HG03558 (cell line): ENCODE measurements at regions not wholly inside any gene's neighbourhood (a gene's known extent, or its start where the extent isn't known, plus 50 kb on each side); places are given as distances from the start of the nearest gene placed in this dataset.

Source experiments
- ATAC-seq: cut with Tn5 transposase; IDR thresholded peaks from one replicate; pipeline ENCODE4 v1.9.1; 2021; ENCODE audit warnings: moderate number of reproducible peaks; ENCODE audit not compliant: unreplicated experiment; ENCODE audit errors: extremely low read depth

DNA sequence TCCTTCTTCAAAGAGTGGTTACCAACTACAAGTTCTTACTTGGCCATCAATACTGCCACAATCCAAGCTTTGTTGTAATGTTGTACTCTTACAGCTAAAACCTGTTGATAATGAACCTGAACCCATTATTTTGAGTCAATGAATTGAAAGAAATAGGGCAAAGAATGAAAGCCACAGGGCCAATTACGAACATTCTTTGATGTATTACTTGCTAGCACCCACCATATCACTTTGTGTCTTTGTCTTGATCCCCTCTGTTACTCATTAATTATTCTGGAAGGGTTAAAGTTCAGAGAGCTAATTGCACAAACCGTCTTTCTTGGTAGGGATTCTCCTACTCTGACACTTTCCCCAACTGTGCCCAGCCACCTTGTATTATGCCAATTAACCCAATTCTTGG is 53.2 kb upstream of the TFEC start:
- no peak for ATAC-seq

DNA sequence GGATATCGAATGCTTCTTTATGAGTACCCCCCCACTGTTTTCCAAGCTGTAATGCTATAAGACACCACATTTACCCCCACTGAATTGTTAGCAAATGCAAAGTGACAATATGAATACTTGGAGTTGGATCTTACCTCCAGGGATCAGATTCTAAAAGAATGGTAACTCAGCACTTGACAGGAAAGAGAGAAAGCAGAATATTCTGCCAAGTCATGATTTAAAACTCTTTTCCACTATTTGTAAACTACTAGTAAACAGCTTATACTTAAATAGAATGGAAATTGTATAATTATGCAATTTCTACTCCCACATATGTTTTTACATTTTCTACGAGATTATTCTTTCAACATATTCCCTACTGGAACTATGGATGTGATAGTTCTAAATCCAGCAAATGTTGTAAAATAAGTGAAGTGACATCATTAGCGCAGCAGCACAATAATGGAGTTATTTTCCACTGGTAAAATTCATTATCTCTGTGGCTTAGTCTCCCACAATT is 56.0 kb upstream of the TFEC start:
- ATAC-seq, result no peak

DNA sequence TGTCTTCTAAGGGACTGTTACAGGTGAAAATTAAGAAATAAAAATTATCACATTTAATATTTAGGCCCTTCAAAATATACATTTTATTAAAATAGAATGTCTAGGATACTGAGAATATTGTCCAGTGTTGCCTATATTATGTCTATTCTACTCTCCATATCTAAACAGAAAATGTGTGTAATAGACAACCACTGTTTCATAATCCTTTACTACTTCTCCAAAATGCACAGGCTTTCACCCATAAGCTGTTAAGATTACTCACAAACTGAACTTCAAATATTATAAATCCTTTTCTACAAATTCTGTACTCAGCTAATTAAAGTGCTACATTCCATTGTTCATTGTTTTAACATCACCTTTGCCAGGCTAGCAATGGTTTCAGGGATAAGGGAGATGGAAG is 56.7 kb upstream of the TFEC start:
- no peak for ATAC-seq

GRCh38 chr7:116087984-116088383 is 57.4 kb upstream of the TFEC start:
- no peak for ATAC-seq

- ATAC-seq, result no peak
Measured at GRCh38 chr7:116089293-116089692, 58.7 kb upstream of the TFEC start.

- no peak for ATAC-seq
Measured at GRCh38 chr7:116093516-116094301, 63.1 kb upstream of the TFEC start.

DNA sequence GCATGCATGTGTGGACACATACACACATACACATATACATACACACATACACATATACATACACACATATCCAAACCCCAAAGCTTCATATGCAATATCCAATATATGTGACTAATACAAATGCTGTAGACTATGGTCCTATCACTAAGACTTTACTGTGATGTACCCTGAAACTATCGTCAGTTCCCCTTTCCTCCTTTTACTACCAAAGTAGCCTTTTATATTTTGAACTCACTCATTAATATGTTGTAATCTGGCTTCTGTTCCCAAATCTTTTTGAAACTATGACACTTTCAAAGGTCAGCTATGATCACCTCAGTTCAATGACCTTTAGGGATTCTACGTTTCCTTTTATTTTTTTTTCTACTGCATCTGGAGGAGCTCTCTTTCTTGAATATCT is 64.8 kb upstream of the TFEC start:
- no peak for ATAC-seq

DNA sequence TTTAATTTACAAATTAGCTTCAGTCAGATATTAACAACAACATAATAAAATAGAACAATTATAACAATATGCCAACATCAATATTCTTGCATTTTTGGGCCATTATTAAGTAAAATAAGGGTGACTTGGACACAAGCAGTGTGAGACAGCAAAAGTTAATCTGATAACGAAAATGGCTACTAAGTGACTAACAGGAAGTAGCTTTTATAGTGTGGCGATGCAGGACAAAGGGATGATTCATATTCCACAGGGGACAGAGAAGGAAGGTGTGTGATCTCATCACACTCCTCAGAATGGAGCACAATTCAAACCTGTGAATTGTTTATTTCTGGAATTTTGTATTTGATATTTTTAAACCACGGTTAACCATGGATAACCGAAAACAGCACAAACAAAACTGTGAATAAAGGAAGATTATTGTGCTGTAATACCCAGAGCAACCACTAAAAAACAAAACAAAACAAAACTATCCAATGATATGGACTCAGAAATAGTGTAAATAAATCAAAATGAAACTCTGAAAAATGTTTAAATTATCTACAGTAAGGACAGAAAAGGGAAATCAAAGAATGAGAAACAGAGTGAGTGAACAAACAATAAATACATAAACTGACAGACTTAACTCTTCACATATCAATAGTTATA is 66.9 kb upstream of the TFEC start:
- ATAC-seq, result no peak

DNA sequence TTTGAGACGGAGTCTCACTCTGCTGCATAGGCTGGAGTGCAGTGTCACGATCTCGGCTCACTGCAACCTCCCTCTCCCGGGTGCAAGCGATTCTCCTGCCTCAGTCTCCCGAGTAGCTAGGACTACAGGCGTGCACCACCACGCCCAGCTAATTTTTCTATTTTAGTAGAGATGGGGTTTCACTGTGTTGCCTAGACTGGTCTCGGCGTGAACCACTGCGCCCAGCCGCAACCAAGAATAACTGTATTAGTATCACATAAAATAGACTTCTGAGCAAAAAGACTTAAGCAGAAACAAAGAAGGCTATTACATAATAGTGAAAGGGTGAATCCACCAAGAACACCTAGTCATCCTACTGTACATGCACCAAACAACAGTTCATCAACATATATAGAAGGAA is 67.6 kb upstream of the TFEC start:
- no peak for ATAC-seq

DNA sequence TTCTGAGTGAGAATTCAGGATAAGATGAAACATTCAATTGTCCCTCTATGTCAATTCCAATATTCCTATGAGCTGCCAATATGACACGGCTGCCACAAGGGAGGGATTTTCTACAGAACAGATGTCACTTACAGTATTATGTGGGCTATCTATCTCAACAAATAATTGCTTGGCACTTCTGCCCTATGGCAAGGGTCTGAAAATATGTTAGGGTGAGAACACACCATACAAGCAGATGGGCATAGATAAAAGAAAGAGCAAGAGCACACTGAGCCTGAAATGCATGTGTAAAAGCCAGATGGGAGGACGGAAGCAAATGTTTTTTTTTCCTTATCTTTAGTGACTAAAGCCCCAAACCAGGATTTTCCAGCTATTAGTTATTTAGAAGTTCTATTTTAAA is 70.1 kb upstream of the TFEC start:
- ATAC-seq, result no peak

- ATAC-seq, result no peak
Measured at GRCh38 chr7:116101704-116102103, 71.1 kb upstream of the TFEC start.

DNA sequence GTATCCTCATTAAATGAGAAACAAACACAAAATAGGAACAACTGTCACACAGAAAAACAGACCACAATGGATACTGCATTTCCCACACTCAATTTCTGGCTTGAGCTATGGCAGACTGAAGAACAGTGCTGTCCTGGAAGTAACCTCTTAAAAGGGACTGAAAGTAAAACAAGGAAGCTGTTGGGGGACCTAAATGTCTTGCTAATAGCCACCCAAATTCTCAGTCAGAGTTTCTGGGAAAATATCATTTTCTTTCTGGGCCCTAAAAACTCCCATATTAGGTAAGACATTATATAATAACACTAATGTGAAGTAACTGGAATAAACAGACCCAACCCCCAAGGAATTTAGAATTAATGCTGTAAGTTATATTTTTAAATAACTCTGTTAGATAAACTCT is 80.9 kb upstream of the TFEC start:
- no peak for ATAC-seq

DNA sequence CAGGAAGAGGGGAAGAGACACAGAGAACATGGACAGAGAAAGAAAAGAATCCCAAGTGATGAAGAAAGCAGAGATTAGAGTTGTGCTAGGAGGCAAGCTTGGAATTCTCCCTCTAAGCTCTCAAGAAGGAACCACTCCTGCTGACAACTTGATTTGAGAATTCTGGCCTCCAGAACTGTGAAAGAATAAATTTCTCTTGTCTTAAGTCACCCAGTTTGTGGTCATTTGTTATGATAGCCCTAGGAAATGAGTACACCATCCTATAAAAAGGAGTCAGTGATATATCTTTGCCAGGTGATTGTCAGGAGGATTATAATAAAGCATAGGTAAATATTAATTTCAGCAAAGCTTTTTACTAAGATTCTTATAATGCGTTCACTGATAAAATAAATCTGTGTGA is 82.7 kb upstream of the TFEC start:
- ATAC-seq, result no peak

GRCh38 chr7:116120839-116121238 is 89.5 kb upstream of the TES start:
- no peak for ATAC-seq

DNA sequence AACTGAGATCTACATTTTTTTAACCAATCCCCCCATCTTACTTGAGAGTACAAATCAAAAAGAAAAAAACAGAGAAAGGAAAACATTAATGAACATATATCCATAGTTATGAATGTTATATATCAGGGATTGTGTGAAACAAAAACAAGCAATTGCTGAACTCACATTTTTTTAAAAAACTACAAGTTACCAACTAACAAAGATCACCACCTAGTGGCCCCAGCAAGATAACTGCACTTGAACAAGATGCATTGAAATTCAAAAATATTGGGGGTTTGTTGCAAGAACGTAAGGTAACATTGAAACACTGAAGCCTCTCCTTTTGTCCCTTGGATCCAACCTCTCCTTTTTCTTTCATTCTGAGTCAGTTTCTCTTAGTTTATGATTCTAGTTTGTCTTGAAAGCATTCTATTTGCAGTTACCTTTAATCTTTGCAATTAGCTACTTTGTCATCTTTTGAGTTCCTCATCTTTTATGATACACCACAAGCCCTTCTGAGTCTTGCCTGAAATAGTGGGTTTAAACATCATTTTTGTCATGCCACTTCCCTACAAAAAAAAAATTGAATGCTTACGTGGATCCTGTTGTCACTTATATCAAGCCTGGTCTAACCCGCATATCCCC is 87.3 kb upstream of the TES start:
- no peak for ATAC-seq

GRCh38 chr7:116128139-116128538 is 82.2 kb upstream of the TES start:
- ATAC-seq, result no peak

DNA sequence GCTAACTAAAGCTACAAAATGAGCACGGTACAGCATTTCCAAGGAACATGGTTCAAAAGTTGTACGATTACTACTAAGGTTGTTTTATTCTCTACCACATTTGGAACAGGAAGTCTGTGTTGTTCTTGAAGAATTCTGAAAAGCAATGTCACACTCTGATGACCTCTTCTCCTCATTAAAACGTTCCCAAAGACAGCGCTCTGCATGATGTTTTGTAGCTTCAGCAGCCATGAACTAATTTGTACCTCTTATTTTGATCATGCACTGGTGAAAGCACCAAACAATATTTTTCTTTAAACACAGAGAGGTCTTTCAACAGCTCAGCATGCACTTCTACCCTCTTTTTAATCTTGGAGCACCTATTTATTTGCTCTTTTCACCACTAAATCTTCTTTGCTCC is 75.0 kb upstream of the TES start:
- ATAC-seq, result no peak

DNA sequence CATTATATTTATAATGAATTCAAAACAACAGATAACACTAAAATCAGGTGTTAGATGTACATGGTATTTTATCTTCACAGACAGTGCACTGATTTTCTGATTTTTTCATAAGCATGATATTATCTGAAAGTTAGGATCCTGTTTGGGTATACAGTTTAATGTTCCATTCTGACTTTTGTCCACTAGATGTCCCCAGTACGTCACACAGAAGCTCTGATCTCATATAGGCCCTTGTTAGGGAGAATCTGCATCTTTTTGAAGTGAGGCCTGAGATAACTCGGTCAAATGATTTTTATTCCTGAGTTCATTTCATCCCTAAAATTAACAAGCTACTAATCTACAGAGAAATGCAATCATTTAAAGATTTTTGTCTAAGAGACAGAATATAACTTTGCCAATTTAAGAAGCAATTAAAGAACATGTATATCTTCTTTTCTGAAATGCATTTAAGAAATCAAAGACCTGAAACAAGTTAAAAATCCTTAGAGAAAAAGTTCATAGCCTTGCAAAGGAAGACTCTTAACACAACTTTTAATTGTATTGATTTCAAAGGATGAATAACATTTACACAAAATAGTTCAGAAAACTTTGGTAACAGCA is 72.0 kb upstream of the TES start:
- peak; percentile 84 for ATAC-seq

GRCh38 chr7:116139007-116139406 is 71.3 kb upstream of the TES start:
- ATAC-seq, result no peak

DNA sequence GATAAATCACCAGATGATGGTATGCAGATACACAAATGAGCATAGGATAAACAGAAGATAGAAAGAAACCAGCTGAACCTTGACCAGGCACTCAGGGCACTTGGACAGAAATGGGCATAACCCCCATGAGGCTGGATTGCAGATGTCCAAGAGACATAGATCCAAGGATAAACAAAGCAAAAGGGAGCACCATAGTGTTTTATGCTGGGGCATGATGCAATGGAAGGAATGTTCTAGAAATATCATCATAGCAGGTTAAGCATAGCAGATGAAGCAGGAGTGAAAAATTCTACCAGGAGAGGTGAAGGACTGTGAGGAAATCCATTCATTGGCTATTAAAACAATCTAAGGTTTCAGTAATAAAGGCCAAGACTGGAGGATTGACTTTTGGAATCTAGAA is 70.5 kb upstream of the TES start:
- ATAC-seq, result no peak

DNA sequence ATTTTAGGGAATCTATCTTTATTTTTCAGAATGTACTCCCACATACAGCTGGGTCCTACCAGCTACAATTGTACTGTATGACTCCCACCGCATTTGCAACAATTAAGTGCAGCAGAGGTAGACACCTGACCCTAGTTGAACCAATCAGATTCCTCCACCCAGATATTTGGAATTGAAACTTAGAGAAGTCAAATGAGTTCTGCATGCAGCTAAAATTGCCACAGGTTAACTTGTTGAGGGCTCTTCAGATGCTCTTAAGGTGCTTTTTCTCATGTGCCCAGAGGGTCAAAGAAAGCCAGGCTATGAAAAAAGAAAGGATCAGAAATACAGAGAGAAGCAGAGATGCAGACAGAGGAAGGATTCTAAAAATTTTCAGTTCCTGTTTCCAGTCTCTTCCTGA is 68.0 kb upstream of the TES start:
- ATAC-seq, result no peak
